GM04504 (cell line): ENCODE measurements at regions not wholly inside any gene's neighbourhood (a gene's known extent, or its start where the extent isn't known, plus 50 kb on each side); places are given as distances from the start of the nearest gene placed in this dataset.
"Not testable (repeated sequence)": the region's sequence is repeated elsewhere in the genome, so short reads cannot be mapped to it uniquely, and the experiment has no call there.

Experiments
- DNase-seq: peaks from one replicate; pipeline ENCODE4 v3.0.0-alpha.2; 2012; ENCODE audit warnings: low read depth

- DNase-seq = no peak
These were observed 672.3 kb upstream of the C16orf82 start for GRCh38 chr16:26394409-26394808.

- no peak for DNase-seq
These were observed 671.0 kb upstream of the C16orf82 start for GRCh38 chr16:26395700-26396099.

GRCh38 chr16:26396511-26397235 is 670.1 kb upstream of the C16orf82 start:
- DNase-seq = no peak

- no peak for DNase-seq
These were observed 652.9 kb upstream of the C16orf82 start for GRCh38 chr16:26413780-26414179.

GRCh38 chr16:26419458-26419857 is 647.3 kb upstream of the C16orf82 start:
- not testable (repeated sequence) for DNase-seq

GRCh38 chr16:26430618-26431017 is 636.1 kb upstream of the C16orf82 start:
- no peak for DNase-seq

GRCh38 chr16:26433807-26434206 is 632.9 kb upstream of the C16orf82 start:
- DNase-seq = no peak

GRCh38 chr16:26441178-26441577 is 625.5 kb upstream of the C16orf82 start:
- DNase-seq = no peak

GRCh38 chr16:26442321-26442720 is 624.4 kb upstream of the C16orf82 start:
- DNase-seq = no peak

- DNase-seq = no peak
These were observed 619.2 kb upstream of the C16orf82 start for GRCh38 chr16:26447570-26447969.

GRCh38 chr16:26453215-26453614 is 613.5 kb upstream of the C16orf82 start:
- no peak for DNase-seq

- no peak for DNase-seq
These were observed 612.6 kb upstream of the C16orf82 start for GRCh38 chr16:26454102-26454501.

- DNase-seq = no peak
These were observed 610.7 kb upstream of the C16orf82 start for GRCh38 chr16:26456074-26456473.

GRCh38 chr16:26457095-26457494 is 609.6 kb upstream of the C16orf82 start:
- DNase-seq = no peak

GRCh38 chr16:26457882-26458281 is 608.8 kb upstream of the C16orf82 start:
- no peak for DNase-seq

GRCh38 chr16:26464576-26465266 is 602.0 kb upstream of the C16orf82 start:
- DNase-seq = no peak

- not testable (repeated sequence) for DNase-seq
These were observed 592.3 kb upstream of the C16orf82 start for GRCh38 chr16:26474405-26474804.

GRCh38 chr16:26475596-26475995 is 591.1 kb upstream of the C16orf82 start:
- no peak for DNase-seq

- no peak for DNase-seq
These were observed 575.5 kb upstream of the C16orf82 start for GRCh38 chr16:26491101-26491670.

- DNase-seq = no peak
These were observed 574.8 kb upstream of the C16orf82 start for GRCh38 chr16:26491962-26492361.

GRCh38 chr16:26493751-26494150 is 573.0 kb upstream of the C16orf82 start:
- no peak for DNase-seq

- no peak for DNase-seq
These were observed 568.8 kb upstream of the C16orf82 start for GRCh38 chr16:26497896-26498295.

GRCh38 chr16:26500326-26500725 is 566.4 kb upstream of the C16orf82 start:
- no peak for DNase-seq
